GM18508 (cell line): ENCODE measurements at regions not wholly inside any gene's neighbourhood (a gene's known extent, or its start where the extent isn't known, plus 50 kb on each side); places are given as distances from the start of the nearest gene placed in this dataset.

Source experiments
- ATAC-seq: cut with Tn5 transposase; IDR thresholded peaks from one replicate; pipeline ENCODE4 v1.9.1; 2021; ENCODE audit warnings: moderate number of reproducible peaks; ENCODE audit not compliant: insufficient read depth, unreplicated experiment

DNA sequence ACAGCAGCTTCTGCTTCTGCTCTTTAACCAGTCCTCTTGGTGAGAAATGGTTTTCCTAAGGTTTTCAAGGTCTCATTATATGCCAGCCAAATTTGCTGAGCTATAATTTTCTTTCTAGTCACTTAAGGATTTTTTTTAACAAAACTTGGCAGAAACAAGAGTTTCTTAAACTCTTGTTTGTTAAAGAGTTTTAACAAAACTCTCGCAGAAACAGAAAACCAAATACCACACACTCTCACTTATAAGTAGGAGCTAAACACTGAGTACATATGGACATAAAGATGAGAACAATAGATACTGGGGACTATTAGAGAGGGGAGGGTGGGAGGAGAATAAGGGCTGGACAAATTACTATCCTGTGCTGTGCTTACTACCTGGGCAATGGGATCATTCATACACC lies 908.3 kb downstream of the TUSC7 start:
- no peak for ATAC-seq

DNA sequence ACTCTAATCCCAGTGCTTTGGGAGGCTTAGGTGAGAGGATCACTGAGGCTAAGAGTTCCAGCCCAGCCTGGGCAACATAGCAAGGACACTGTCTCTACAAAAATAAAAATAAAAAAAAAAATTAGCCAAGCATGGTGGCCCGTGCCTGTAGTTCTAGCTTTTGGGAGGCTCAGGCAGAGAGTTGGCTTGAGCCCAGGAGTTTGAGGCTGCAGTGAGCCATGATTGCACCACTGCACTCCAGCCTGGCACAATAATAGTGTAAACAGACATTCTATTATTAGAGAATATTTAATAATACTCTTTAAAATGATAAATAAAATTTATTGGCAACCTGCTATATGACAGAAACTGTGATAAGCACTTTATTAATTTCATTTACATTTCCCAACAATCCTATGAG lies 908.9 kb downstream of the TUSC7 start:
- no peak for ATAC-seq

DNA sequence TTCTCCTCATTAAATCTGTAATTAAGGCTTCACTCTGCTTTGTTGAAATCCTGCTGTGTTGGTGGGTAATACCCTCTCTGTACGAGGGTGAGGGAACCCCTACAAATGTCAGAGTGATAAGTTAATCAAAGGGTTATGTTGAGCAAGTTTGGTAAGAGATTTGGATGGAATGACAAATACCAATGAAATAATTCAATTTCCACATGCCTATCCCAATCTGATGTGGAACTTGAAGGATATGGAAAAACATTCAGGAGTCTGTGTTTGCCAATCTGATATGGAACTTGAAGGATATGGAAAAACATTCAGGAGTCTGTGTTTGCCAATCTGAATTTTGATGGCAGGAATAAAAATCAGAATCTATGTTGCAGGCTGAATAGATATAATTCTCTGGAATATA lies 910.2 kb downstream of the TUSC7 start:
- ATAC-seq, result no peak

GRCh38 chr3:117622171-117622841 lies 912.7 kb downstream of the TUSC7 start:
- ATAC-seq, result no peak

- no peak for ATAC-seq
Measured at GRCh38 chr3:117624424-117624823, 914.8 kb downstream of the TUSC7 start.

DNA sequence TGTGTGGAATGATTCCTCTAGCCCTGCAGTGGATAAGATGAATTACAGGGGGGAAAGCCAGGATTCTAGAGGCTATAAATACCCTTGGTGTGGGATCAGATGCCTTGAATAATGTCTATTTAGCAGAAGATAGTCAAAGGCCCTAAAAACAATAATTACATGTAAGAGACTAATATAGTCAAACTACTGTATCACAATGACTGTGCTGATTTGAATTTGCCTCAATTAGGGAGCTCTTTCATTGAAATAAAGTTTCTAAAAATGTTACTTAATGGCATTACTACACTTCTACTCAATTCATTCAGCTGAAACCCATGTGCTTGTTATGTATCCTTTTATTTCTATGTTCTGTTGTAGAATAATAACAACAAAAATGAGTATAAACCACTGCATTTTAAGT lies 915.6 kb downstream of the TUSC7 start:
- no peak for ATAC-seq

- no peak for ATAC-seq
Measured at GRCh38 chr3:117626577-117626976, 917.0 kb downstream of the TUSC7 start.

GRCh38 chr3:117628823-117629291 lies 919.3 kb downstream of the TUSC7 start:
- no peak for ATAC-seq

DNA sequence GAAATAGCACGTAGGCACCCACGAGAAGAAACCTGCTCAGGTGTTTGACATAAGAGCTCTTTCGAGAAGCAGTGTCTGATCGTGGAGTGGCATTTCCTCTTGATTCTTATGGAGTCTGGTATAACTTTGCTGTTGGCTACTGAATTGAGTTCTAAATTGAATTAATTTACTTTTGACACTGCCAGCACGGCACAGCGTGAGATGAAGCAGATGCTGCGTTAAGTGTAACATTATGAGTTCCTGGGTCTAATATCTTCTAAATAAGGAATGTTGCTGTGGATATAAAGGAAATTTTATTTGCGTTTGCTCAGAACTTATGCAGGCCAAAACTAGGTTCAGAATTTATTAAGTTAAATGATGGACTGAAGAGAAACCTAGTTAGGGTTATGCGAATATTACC lies 919.9 kb downstream of the TUSC7 start:
- no peak for ATAC-seq

DNA sequence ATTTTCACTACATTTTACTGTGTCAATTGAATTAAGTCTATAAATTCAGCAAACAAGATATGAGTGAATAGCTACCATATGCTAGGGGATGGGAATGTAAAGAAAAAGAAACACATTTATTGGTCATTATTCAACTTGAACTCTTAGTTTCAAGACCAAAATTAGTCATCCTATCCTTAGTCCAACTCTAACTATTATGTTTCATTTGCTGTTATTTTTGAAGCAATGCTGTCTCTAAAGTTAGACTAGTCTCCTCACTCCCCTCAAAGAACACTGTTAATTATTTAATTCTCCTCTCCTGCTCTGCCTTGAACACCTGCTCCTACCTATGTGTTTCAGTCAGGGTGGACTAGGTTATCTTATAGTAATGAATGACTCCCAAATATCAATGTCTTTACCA lies 920.9 kb downstream of the TUSC7 start:
- ATAC-seq, result peak; percentile 90

DNA sequence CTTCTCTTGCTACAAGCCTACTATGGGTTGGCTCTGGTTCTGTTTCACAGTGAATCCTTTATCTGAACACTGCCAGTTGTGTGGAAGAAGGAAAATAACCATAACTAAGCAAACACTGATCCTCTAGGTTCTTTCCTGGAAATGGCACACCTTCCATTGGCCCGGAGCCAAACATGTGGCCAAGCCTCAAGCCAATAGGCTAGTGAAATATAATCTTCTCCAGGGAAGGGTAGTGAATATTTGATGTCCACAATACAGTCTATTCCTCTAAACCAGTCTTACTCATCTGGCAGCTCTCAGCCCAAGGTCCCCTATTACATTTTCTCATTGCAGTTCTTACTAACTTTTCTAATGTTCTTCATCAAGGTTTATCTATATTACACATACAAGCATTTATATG lies 921.3 kb downstream of the TUSC7 start:
- no peak for ATAC-seq

DNA sequence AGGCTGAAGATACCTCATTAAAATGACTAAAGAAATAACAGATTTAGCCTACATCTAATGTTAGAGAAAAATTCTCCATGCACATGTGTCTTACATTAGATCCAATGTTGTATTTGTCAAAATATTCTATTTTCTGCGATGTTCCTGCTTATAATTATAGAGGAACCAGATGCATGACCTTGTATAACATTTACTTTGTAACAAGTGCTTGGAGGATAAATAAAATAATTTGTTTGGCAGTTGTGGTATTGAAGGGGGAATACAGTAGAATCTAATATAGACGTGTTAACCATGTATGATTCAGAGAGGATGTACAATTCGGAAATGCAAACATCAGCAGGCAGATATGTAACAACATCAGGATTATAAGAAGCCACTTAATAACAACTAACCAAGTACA lies 922.2 kb downstream of the TUSC7 start:
- no peak for ATAC-seq

- no peak for ATAC-seq
Measured at GRCh38 chr3:117632191-117632590, 922.6 kb downstream of the TUSC7 start.

DNA sequence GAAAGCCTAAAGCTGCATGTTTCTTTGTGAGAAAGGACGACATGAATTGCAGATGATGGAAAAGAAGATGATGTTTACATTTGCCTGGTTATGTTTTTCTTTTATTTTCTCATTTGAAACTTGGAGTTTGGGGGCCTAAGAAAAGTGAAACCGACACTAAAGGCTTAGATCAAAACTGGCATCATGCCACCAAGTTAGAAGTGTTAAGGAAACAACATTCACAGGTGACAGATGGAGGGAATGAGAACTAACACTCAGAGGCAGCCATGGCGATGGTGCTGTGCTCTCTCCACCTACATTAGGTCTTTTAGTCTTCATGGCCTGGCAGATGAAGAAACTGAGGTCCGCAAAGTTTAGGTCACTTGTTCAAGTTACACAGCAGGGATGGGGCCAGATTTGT lies 923.6 kb downstream of the TUSC7 start:
- ATAC-seq, result no peak

DNA sequence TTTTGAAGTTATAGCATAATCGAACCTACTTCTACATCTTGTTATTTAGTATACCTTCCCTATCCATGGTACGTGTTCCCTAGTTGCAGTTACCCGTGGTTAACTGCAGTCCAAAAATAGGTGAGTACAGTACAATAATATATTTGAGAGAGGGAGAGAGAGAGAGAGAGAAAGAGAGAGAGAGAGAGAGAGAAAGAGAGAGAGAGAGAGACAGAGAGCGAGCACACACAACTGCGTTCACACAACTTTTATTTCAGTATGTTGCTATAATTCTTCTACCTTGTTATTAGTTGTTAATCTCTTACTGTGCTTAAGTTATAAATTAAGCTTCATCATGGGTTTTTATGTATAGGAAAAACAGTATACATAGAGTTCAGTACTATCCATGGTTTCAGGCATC lies 928.1 kb downstream of the TUSC7 start:
- no peak for ATAC-seq

DNA sequence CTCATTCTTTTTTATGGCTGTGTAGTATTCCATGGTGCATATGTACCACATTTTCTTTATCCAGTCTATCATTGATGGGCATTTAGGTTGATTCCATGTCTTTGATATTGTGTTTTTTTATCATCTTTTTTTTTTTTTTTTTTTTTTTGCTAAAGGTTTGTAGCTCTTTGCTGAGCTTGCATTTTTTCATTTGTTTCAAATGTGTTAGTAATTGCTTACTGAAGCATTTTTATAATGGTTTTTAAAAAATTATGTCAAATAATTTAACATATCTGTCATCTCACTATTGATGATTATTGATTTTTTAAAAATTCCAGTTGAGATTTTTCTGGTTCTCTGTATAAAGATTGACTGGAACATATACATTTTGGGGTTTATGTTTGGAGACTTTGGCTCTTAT lies 934.6 kb downstream of the TUSC7 start:
- no peak for ATAC-seq

GRCh38 chr3:117645561-117646242 lies 936.1 kb downstream of the TUSC7 start:
- ATAC-seq, result peak; percentile 73

- ATAC-seq, result no peak
Measured at GRCh38 chr3:117647435-117647834, 937.9 kb downstream of the TUSC7 start.

DNA sequence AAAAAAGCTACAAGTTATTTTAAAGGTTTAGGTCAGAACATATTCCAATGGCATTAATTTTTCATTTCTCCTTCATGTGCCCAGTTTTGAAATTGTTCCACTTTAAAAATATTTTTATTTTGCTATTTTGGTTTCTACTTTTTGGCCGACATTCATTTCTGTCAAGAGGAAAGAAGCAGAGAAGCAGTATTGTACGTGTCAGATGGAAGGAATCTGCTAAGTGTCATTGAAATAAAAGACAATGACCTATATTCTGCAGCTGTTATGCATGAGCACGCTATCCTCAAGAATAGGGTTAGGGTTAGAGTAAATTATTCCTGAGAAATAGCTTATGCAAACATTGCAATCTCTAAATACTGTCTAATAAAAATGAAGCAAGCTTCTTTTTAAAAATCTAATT lies 941.7 kb downstream of the TUSC7 start:
- ATAC-seq, result no peak

GRCh38 chr3:117656391-117656790 lies 946.8 kb downstream of the TUSC7 start:
- ATAC-seq, result no peak

DNA sequence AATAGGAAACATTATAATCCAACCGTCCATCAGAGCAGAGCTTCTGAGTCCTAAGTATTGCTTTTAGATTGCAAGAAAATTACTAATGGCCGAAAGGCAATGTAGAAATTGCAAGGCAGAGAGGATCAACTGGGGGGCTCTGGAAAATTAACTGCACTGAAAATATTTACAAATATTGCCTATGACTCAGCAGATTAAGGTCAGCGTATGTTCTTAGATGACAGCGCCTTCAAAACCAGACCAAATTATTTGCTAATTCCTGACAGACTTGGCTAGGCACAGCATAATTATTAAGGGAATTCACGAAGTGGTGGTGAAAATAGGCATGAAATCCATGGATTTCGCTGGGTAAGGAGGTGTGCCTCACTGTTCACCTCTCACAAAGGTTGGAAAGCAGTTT lies 947.7 kb downstream of the TUSC7 start:
- no peak for ATAC-seq
